Tibial nerve (tissue), 4 donors: ENCODE measurements at regions not wholly inside any gene's neighbourhood (a gene's known extent, or its start where the extent isn't known, plus 50 kb on each side); places are given as distances from the start of the nearest gene placed in this dataset.

Experiments used
- CTCF ChIP-seq, 5 experiments: fragments of 200-600 bp in 3 of 5; fragments of 450-650 bp in 2 of 5; sonication (generic) in 3 of 5; IDR thresholded peaks; one replicate each; pipeline ENCODE4 v1.5.1; 2016 to 2019; ENCODE audit warnings: antibody characterized with exemption in 5 of 5, mild to moderate bottlenecking in 3 of 5, moderate library complexity in 2 of 5
- EP300 ChIP-seq, 2 donors: sonication (generic); formaldehyde crosslinking; IDR thresholded peaks; one replicate each; pipeline ENCODE4 v1.6.1; 2017; ENCODE audit warnings: antibody characterized with exemption in 2 of 2, mild to moderate bottlenecking in 1 of 2
- POLR2A ChIP-seq, 2 donors: fragments of 450-650 bp; IDR thresholded peaks; one replicate each; pipeline ENCODE4 v1.6.1; 2017; ENCODE audit warnings: antibody characterized with exemption in 2 of 2, mild to moderate bottlenecking in 2 of 2, moderate library complexity in 2 of 2

- no peak for TF ChIP-seq EP300 (IDR thresholded peaks at IDR 0.05)
- no peak for TF ChIP-seq CTCF (IDR thresholded peaks at IDR 0.05)
- TF ChIP-seq POLR2A (IDR thresholded peaks at IDR 0.05) = no peak
Measured at GRCh38 chr2:15755528-15755927, 163.9 kb downstream of the DDX1 start.
